ENCODE measurements at regions not wholly inside any gene's neighbourhood (a gene's known extent, or its start where the extent isn't known, plus 50 kb on each side); places are given as distances from the start of the nearest gene placed in this dataset.

DNA sequence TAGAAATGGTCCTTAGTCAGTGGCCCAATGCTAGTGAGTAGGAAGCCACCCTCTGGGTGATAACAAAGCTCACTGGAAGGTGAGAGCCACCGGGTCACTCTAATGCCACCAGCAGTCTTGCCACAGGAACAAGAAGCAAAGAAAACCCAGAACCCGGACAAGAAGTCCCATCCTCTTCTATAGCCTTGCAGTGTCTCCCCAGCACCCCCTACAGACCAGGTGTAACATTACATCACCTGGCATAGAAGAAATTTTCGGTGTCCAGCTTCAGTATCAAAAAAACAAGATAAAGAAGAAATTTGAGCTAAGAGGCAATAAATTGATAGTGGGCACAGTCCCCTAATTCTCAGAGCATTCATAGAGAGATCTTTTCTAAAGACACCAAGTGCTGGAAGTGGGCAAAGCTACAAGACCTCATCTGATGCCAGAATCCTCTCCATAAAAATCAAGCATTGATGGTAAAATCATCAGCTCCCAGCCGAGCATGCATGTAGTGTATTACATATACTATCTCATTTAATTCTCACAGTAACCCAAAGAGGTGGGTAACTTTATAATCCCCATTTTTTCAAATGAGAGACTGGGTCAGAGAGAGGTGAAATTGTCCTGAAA lies 491.0 kb downstream of the MATN1 start:
- no peak for TF ChIP-seq ELF4 (IDR thresholded peaks at IDR 0.05)
- no peak for TF ChIP-seq CTBP1 (IDR thresholded peaks at IDR 0.05; ENCODE audit: borderline replicate concordance)
- TF ChIP-seq FOXK2 (IDR thresholded peaks at IDR 0.05), result no peak
- TF ChIP-seq FOXA1 (IDR thresholded peaks at IDR 0.05), result no peak
- no peak for TF ChIP-seq PKNOX1 (IDR thresholded peaks at IDR 0.05)
- TF ChIP-seq HDGF (IDR thresholded peaks at IDR 0.05; ENCODE audit: borderline replicate concordance), result no peak
- TF ChIP-seq L3MBTL2 (conservative IDR thresholded peaks at IDR 0.05), result no peak
- no peak for TF ChIP-seq BHLHE40 (IDR thresholded peaks at IDR 0.05; ENCODE audit: borderline replicate concordance)
- TF ChIP-seq LEF1 (IDR thresholded peaks at IDR 0.05; ENCODE audit: borderline replicate concordance), result no peak
- TF ChIP-seq SUZ12 (IDR thresholded peaks at IDR 0.05), result no peak
- TF ChIP-seq FOXM1 (IDR thresholded peaks at IDR 0.05; ENCODE audit: borderline replicate concordance), result no peak
- no peak for TF ChIP-seq NFRKB (IDR thresholded peaks at IDR 0.05)
- TF ChIP-seq ARNT (IDR thresholded peaks at IDR 0.05), result no peak
- no peak for TF ChIP-seq SP1 (IDR thresholded peaks at IDR 0.05)
- TF ChIP-seq TARDBP (IDR thresholded peaks at IDR 0.05), result no peak
- TF ChIP-seq ZNF384 (IDR thresholded peaks at IDR 0.05), result no peak
- peak; percentile 56 for DNase-seq (ENCODE audit: extremely low spot score)
- CTCF ChIA-PET, result interaction anchor here (0.7 to 1.2 kb wide), 6 partner anchors 8 to 813 kb away, joined by 3 to 4 read pairs (median 4); no protein-coding TSS in a partner anchor
- POLR2A ChIA-PET, result no interaction called here

GRCh38 chr1:30229960-30230359 lies 493.4 kb downstream of the MATN1 start:
- TF ChIP-seq ZNF384 (IDR thresholded peaks at IDR 0.05), result no peak
- TF ChIP-seq FOXA1 (IDR thresholded peaks at IDR 0.05), result no peak
- no peak for TF ChIP-seq SUZ12 (IDR thresholded peaks at IDR 0.05)
- TF ChIP-seq LEF1 (IDR thresholded peaks at IDR 0.05; ENCODE audit: borderline replicate concordance), result no peak
- TF ChIP-seq PKNOX1 (IDR thresholded peaks at IDR 0.05), result no peak
- TF ChIP-seq NFRKB (IDR thresholded peaks at IDR 0.05), result no peak
- no peak for TF ChIP-seq CTBP1 (IDR thresholded peaks at IDR 0.05; ENCODE audit: borderline replicate concordance)
- TF ChIP-seq ELF4 (IDR thresholded peaks at IDR 0.05), result no peak
- TF ChIP-seq SP1 (IDR thresholded peaks at IDR 0.05), result no peak
- no peak for TF ChIP-seq L3MBTL2 (conservative IDR thresholded peaks at IDR 0.05)
- no peak for TF ChIP-seq TARDBP (IDR thresholded peaks at IDR 0.05)
- no peak for TF ChIP-seq FOXM1 (IDR thresholded peaks at IDR 0.05; ENCODE audit: borderline replicate concordance)
- TF ChIP-seq FOXK2 (IDR thresholded peaks at IDR 0.05), result no peak
- no peak for TF ChIP-seq ARNT (IDR thresholded peaks at IDR 0.05)
- no peak for TF ChIP-seq HDGF (IDR thresholded peaks at IDR 0.05; ENCODE audit: borderline replicate concordance)
- no peak for TF ChIP-seq BHLHE40 (IDR thresholded peaks at IDR 0.05; ENCODE audit: borderline replicate concordance)
- CTCF ChIA-PET, result no interaction called here
- DNase-seq (ENCODE audit: extremely low spot score), result no peak
- POLR2A ChIA-PET, result no interaction called here

- no peak for DNase-seq (ENCODE audit: extremely low spot score)
- TF ChIP-seq TARDBP (IDR thresholded peaks at IDR 0.05) (no peak), SUZ12 (IDR thresholded peaks at IDR 0.05) (no peak), LEF1 (IDR thresholded peaks at IDR 0.05; ENCODE audit: borderline replicate concordance) (no peak), L3MBTL2 (conservative IDR thresholded peaks at IDR 0.05) (no peak), ARNT (IDR thresholded peaks at IDR 0.05) (no peak), CTBP1 (IDR thresholded peaks at IDR 0.05; ENCODE audit: borderline replicate concordance) (no peak), SP1 (IDR thresholded peaks at IDR 0.05) (no peak), BHLHE40 (IDR thresholded peaks at IDR 0.05; ENCODE audit: borderline replicate concordance) (no peak), PKNOX1 (IDR thresholded peaks at IDR 0.05) (no peak), FOXA1 (IDR thresholded peaks at IDR 0.05) (no peak), ZNF384 (IDR thresholded peaks at IDR 0.05) (no peak), HDGF (IDR thresholded peaks at IDR 0.05; ENCODE audit: borderline replicate concordance) (no peak)
- ChIA-PET POLR2A (no interaction called here), CTCF (no interaction called here)
Observed at GRCh38 chr1:30229557-30229956, 493.8 kb downstream of the MATN1 start.

GRCh38 chr1:30226648-30227047 lies 496.7 kb downstream of the MATN1 start:
- DNase-seq (ENCODE audit: extremely low spot score), result no peak
- POLR2A ChIA-PET, result no interaction called here
- CTCF ChIA-PET, result interaction anchor here (0.7 kb wide), 1 partner anchor 192 kb away, joined by 3 read pairs; no protein-coding TSS in a partner anchor
- TF ChIP-seq NFRKB (IDR thresholded peaks at IDR 0.05) (no peak), SP1 (IDR thresholded peaks at IDR 0.05) (no peak), CTBP1 (IDR thresholded peaks at IDR 0.05; ENCODE audit: borderline replicate concordance) (no peak), HDGF (IDR thresholded peaks at IDR 0.05; ENCODE audit: borderline replicate concordance) (no peak), ELF4 (IDR thresholded peaks at IDR 0.05) (no peak), SUZ12 (IDR thresholded peaks at IDR 0.05) (no peak), ARNT (IDR thresholded peaks at IDR 0.05) (no peak), BHLHE40 (IDR thresholded peaks at IDR 0.05; ENCODE audit: borderline replicate concordance) (no peak), PKNOX1 (IDR thresholded peaks at IDR 0.05) (no peak), LEF1 (IDR thresholded peaks at IDR 0.05; ENCODE audit: borderline replicate concordance) (no peak), FOXM1 (IDR thresholded peaks at IDR 0.05; ENCODE audit: borderline replicate concordance) (no peak), L3MBTL2 (conservative IDR thresholded peaks at IDR 0.05) (no peak), ZNF384 (IDR thresholded peaks at IDR 0.05) (no peak), FOXA1 (IDR thresholded peaks at IDR 0.05) (no peak)

- TF ChIP-seq L3MBTL2 (conservative IDR thresholded peaks at IDR 0.05), result no peak
- no peak for TF ChIP-seq ARNT (IDR thresholded peaks at IDR 0.05)
- no peak for TF ChIP-seq BHLHE40 (IDR thresholded peaks at IDR 0.05; ENCODE audit: borderline replicate concordance)
- TF ChIP-seq ELF4 (IDR thresholded peaks at IDR 0.05), result no peak
- TF ChIP-seq LEF1 (IDR thresholded peaks at IDR 0.05; ENCODE audit: borderline replicate concordance), result no peak
- no peak for TF ChIP-seq TARDBP (IDR thresholded peaks at IDR 0.05)
- ChIA-PET CTCF (no interaction called here), POLR2A (no interaction called here)
- no peak for DNase-seq (ENCODE audit: extremely low spot score)
Observed at GRCh38 chr1:30225357-30225756, 498.0 kb downstream of the MATN1 start.
